Mesendoderm (in vitro differentiated cells): ENCODE measurements at regions not wholly inside any gene's neighbourhood (a gene's known extent, or its start where the extent isn't known, plus 50 kb on each side); places are given as distances from the start of the nearest gene placed in this dataset.

Experiments
- DNase-seq: peaks from one replicate; pipeline ENCODE4 v3.0.0; 2013
- H2AK5ac ChIP-seq: 2 replicates; pipeline ENCODE4 v1.6.1; 2013; ENCODE audit warnings: low read length, inconsistent platforms
- H2BK120ac ChIP-seq: 2 replicates; pipeline ENCODE4 v1.6.1; 2013; ENCODE audit warnings: low read depth, mild to moderate bottlenecking, low read length, moderate library complexity, mixed read lengths
- H2BK15ac ChIP-seq: replicated peaks from 2 replicates; pipeline ENCODE4 v1.6.1; 2013; ENCODE audit warnings: low read depth, mild to moderate bottlenecking, moderate library complexity
- H2BK5ac ChIP-seq: 2 replicates; pipeline ENCODE4 v1.6.1; 2013; ENCODE audit warnings: low read length, inconsistent platforms
- H3K18ac ChIP-seq: 2 replicates; pipeline ENCODE4 v1.6.1; 2013; ENCODE audit warnings: mild to moderate bottlenecking, low read length, mixed read lengths
- H3K23ac ChIP-seq: one replicate; pipeline ENCODE4 v1.6.1; 2013; ENCODE audit warnings: low read length
- H3K27ac ChIP-seq: 2 replicates; pipeline ENCODE4 v1.5.1; 2013; ENCODE audit warnings: low read depth, mild to moderate bottlenecking, inconsistent platforms, low read length, moderate library complexity
- H3K27me3 ChIP-seq: 2 replicates; pipeline ENCODE4 v1.6.1; 2013; ENCODE audit warnings: low read length, control low read depth, mild to moderate bottlenecking, inconsistent platforms; ENCODE audit not compliant: insufficient read depth, poor library complexity
- H3K36me3 ChIP-seq: 2 replicates; pipeline ENCODE4 v1.6.1; 2013; ENCODE audit warnings: low read length, inconsistent platforms; ENCODE audit not compliant: control insufficient read depth, insufficient read depth
- H3K4ac ChIP-seq: one replicate; pipeline ENCODE4 v1.6.1; 2013; ENCODE audit warnings: low read depth, mild to moderate bottlenecking, low read length, moderate library complexity
- H3K4me1 ChIP-seq: 2 replicates; pipeline ENCODE4 v1.6.1; 2013; ENCODE audit warnings: low read depth, low read length, inconsistent platforms; ENCODE audit not compliant: control insufficient read depth
- H3K4me2 ChIP-seq: 2 replicates; pipeline ENCODE4 v1.6.1; 2013; ENCODE audit warnings: low read length
- H3K4me3 ChIP-seq: 2 replicates; pipeline ENCODE4 v1.5.1; 2013; ENCODE audit warnings: mild to moderate bottlenecking, low read length
- H3K56ac ChIP-seq: one replicate; pipeline ENCODE4 v1.6.1; 2013; ENCODE audit warnings: low read length
- H3K79me1 ChIP-seq: 2 replicates; pipeline ENCODE4 v1.6.1; 2013; ENCODE audit warnings: low read length, inconsistent platforms
- H3K79me2 ChIP-seq: 2 replicates; pipeline ENCODE4 v1.6.1; 2013; ENCODE audit warnings: mild to moderate bottlenecking, low read length; ENCODE audit not compliant: control insufficient read depth, insufficient read depth
- H3K9ac ChIP-seq: 2 replicates; pipeline ENCODE4 v1.6.1; 2013; ENCODE audit warnings: low read length, inconsistent platforms
- H4K5ac ChIP-seq: one replicate; pipeline ENCODE4 v1.6.1; 2013; ENCODE audit warnings: low read length
- H4K8ac ChIP-seq: one replicate; pipeline ENCODE4 v1.6.1; 2013; ENCODE audit warnings: low read depth, mild to moderate bottlenecking, control low read depth, low read length, moderate library complexity
- WGBS: extraction: QIAGEN DNeasy Blood & Tissue Kit; methylation state at CpG from one replicate; pipeline ENCODE4 v1.1.7; 2013; ENCODE audit warnings: low lambda C conversion rate, missing lambda C conversion rate; ENCODE audit not compliant: insufficient coverage; ENCODE audit errors: extremely low coverage; 5-methylcytosine and 5-hydroxymethylcytosine counted together

- no peak overlapping the region for H4K8ac ChIP-seq
- H4K5ac ChIP-seq, result no peak overlapping the region
- no CpG with 5 or more reads among the region's 3 CpGs for WGBS
- H3K18ac ChIP-seq, result no peak overlapping the region
- no peak overlapping the region for H2BK15ac ChIP-seq
- H2AK5ac ChIP-seq, result no peak overlapping the region
- H3K56ac ChIP-seq, result no peak overlapping the region
- no peak overlapping the region for H2BK5ac ChIP-seq
- no peak overlapping the region for H3K4ac ChIP-seq
- no peak overlapping the region for H2BK120ac ChIP-seq
- no peaks in the 10 kb centered on the region for H3K79me1 ChIP-seq
- no peak overlapping the region for H3K27ac ChIP-seq
- no peak overlapping the region for H3K4me3 ChIP-seq
- H3K9ac ChIP-seq, result no peak overlapping the region
- H3K79me2 ChIP-seq, result no peaks in the 10 kb centered on the region
- H3K36me3 ChIP-seq, result no peaks in the 10 kb centered on the region
- peak; percentile 24 for DNase-seq
- no peak overlapping the region for H3K4me2 ChIP-seq
- H3K23ac ChIP-seq, result no peak overlapping the region
- no peaks in the 10 kb centered on the region for H3K27me3 ChIP-seq
- H3K4me1 ChIP-seq, result no peaks in the 10 kb centered on the region
Observed at GRCh38 chr14:22112004-22112403, 438.4 kb upstream of the OR4E1 start.

GRCh38 chr14:22107753-22108152 is 434.1 kb upstream of the OR4E1 start:
- H3K23ac ChIP-seq, result no peak overlapping the region
- DNase-seq, result no peak

GRCh38 chr14:22106700-22107697 is 433.4 kb upstream of the OR4E1 start:
- no peak overlapping the region for H3K4ac ChIP-seq

More at GRCh38 chr14:22107753-22108152, 434.1 kb upstream of the OR4E1 start:
- H2AK5ac ChIP-seq, result no peak overlapping the region
- H3K27ac ChIP-seq, result no peak overlapping the region
- H3K4me1 ChIP-seq, result no peaks in the 10 kb centered on the region
- no peaks in the 10 kb centered on the region for H3K27me3 ChIP-seq
- H3K9ac ChIP-seq, result no peak overlapping the region
- no peak overlapping the region for H2BK120ac ChIP-seq
- no peaks in the 10 kb centered on the region for H3K79me1 ChIP-seq
- H2BK5ac ChIP-seq, result no peak overlapping the region
- no peak overlapping the region for H3K4me2 ChIP-seq
- H3K79me2 ChIP-seq, result no peaks in the 10 kb centered on the region
- no peak overlapping the region for H3K18ac ChIP-seq
- H3K4me3 ChIP-seq, result no peak overlapping the region
- H3K4ac ChIP-seq, result no peak overlapping the region
- H3K36me3 ChIP-seq, result no peaks in the 10 kb centered on the region
- H2BK15ac ChIP-seq, result no peak overlapping the region
- H4K5ac ChIP-seq, result no peak overlapping the region
- no peak overlapping the region for H3K56ac ChIP-seq
- H4K8ac ChIP-seq, result no peak overlapping the region

GRCh38 chr14:22105624-22106006 is 432.0 kb upstream of the OR4E1 start:
- H2BK15ac ChIP-seq, result no peak overlapping the region
- H3K9ac ChIP-seq, result no peak overlapping the region
- no peak overlapping the region for H3K23ac ChIP-seq
- no peaks in the 10 kb centered on the region for H3K27me3 ChIP-seq
- no peak overlapping the region for H3K18ac ChIP-seq
- H3K4ac ChIP-seq, result no peak overlapping the region
- H3K27ac ChIP-seq, result no peak overlapping the region
- no peak overlapping the region for H3K4me3 ChIP-seq
- H2BK5ac ChIP-seq, result no peak overlapping the region
- no peak overlapping the region for H4K8ac ChIP-seq
- no peak overlapping the region for H3K56ac ChIP-seq
- H3K36me3 ChIP-seq, result no peaks in the 10 kb centered on the region
- no peak overlapping the region for H3K4me2 ChIP-seq
- no peak overlapping the region for H2AK5ac ChIP-seq
- no peak overlapping the region for H4K5ac ChIP-seq
- H3K79me2 ChIP-seq, result no peaks in the 10 kb centered on the region
- H2BK120ac ChIP-seq, result no peak overlapping the region
- DNase-seq, result no peak
- WGBS, result no CpG with 5 or more reads among the region's 4 CpGs
- H3K79me1 ChIP-seq, result no peaks in the 10 kb centered on the region
- no peaks in the 10 kb centered on the region for H3K4me1 ChIP-seq

More at GRCh38 chr14:22106700-22107697, 433.4 kb upstream of the OR4E1 start:
- no peak overlapping the region for H2BK120ac ChIP-seq
- no peaks in the 10 kb centered on the region for H3K36me3 ChIP-seq
- H3K79me2 ChIP-seq, result no peaks in the 10 kb centered on the region
- H3K79me1 ChIP-seq, result no peaks in the 10 kb centered on the region
- H3K4me2 ChIP-seq, result no peak overlapping the region
- H4K8ac ChIP-seq, result no peak overlapping the region
- no peak overlapping the region for H2BK15ac ChIP-seq
- no peak overlapping the region for H4K5ac ChIP-seq
- no peak overlapping the region for H3K9ac ChIP-seq
- no peak overlapping the region for H2BK5ac ChIP-seq
- no peak overlapping the region for H3K23ac ChIP-seq
- no CpG with 5 or more reads among the region's 8 CpGs for WGBS
- no peak overlapping the region for H2AK5ac ChIP-seq
- no peak overlapping the region for H3K56ac ChIP-seq
- DNase-seq, result no peak
- no peaks in the 10 kb centered on the region for H3K4me1 ChIP-seq
- H3K18ac ChIP-seq, result no peak overlapping the region
- no peak overlapping the region for H3K4me3 ChIP-seq
- no peaks in the 10 kb centered on the region for H3K27me3 ChIP-seq
- no peak overlapping the region for H3K27ac ChIP-seq

GRCh38 chr14:22105006-22105623 is 431.5 kb upstream of the OR4E1 start:
- Histone ChIP-seq H3K56ac (no peak overlapping the region), H3K23ac (no peak overlapping the region), H2AK5ac (no peak overlapping the region), H3K9ac (no peak overlapping the region), H3K27ac (no peak overlapping the region), H3K4me3 (no peak overlapping the region), H2BK15ac (no peak overlapping the region), H3K79me2 (no peaks in the 10 kb centered on the region), H3K4ac (no peak overlapping the region), H3K18ac (no peak overlapping the region), H3K27me3 (no peaks in the 10 kb centered on the region), H3K79me1 (no peaks in the 10 kb centered on the region), H4K8ac (no peak overlapping the region), H3K4me1 (no peaks in the 10 kb centered on the region), H2BK120ac (no peak overlapping the region), H3K4me2 (no peak overlapping the region), H3K36me3 (no peaks in the 10 kb centered on the region), H2BK5ac (no peak overlapping the region), H4K5ac (no peak overlapping the region)
- DNase-seq, result no peak
- no CpG with 5 or more reads among the region's 8 CpGs for WGBS
